OCI-LY3 (cell line): ENCODE measurements at regions not wholly inside any gene's neighbourhood (a gene's known extent, or its start where the extent isn't known, plus 50 kb on each side); places are given as distances from the start of the nearest gene placed in this dataset.
"Not testable (repeated sequence)": the region's sequence is repeated elsewhere in the genome, so short reads cannot be mapped to it uniquely, and the experiment has no call there.

Source experiments
- H2AFZ ChIP-seq: fragments of 200-600, 300-600 bp; shearing (Covaris generic); 2 replicates; pipeline ENCODE4 v1.6.0; 2014; ENCODE audit warnings: antibody characterized with exemption, low read depth, low read length
- H3K27ac ChIP-seq: fragments of 200-600, 300-600 bp; sonication (generic); 2 replicates; pipeline ENCODE4 v1.5.1; 2014; ENCODE audit warnings: mild to moderate bottlenecking, low read length, moderate library complexity, mixed read lengths
- H3K27me3 ChIP-seq: fragments of 200-600, 300-600 bp; sonication (generic); 2 replicates; pipeline ENCODE4 v1.6.1; 2014; ENCODE audit warnings: low read depth, low read length, mixed read lengths
- H3K36me3 ChIP-seq: fragments of 200-600, 300-600 bp; sonication (generic); replicated peaks from 2 replicates; pipeline ENCODE3; 2014; ENCODE audit warnings: low read depth, low read length, mixed read lengths
- H3K4me1 ChIP-seq: fragments of 300-600, 200-600 bp; sonication (generic); 2 replicates; pipeline ENCODE4 v1.6.1; 2014; ENCODE audit warnings: low read length, mixed read lengths
- H3K4me2 ChIP-seq: fragments of 200-600, 300-600 bp; sonication (generic); 2 replicates; pipeline ENCODE4 v1.6.1; 2014; ENCODE audit warnings: low read length, mixed read lengths
- H3K4me3 ChIP-seq: fragments of 300-600, 200-600 bp; sonication (generic); 2 replicates; pipeline ENCODE4 v1.5.1; 2014; ENCODE audit warnings: antibody characterized with exemption, mild to moderate bottlenecking, low read length, moderate library complexity
- H3K79me2 ChIP-seq: fragments of 300-600, 200-600 bp; shearing (Covaris generic); 2 replicates; pipeline ENCODE4 v1.6.1; 2014; ENCODE audit warnings: mild to moderate bottlenecking, low read length, mixed read lengths
- H3K9ac ChIP-seq: fragments of 300-600, 200-600 bp; shearing (Covaris generic); 2 replicates; pipeline ENCODE4 v1.6.0; 2014; ENCODE audit warnings: mild to moderate bottlenecking, low read length, moderate library complexity
- H3K9me3 ChIP-seq: fragments of 200-600, 300-600 bp; shearing (Covaris generic); 2 replicates; pipeline ENCODE4 v1.6.1; 2014; ENCODE audit warnings: low read length, mixed read lengths; ENCODE audit not compliant: insufficient read depth
- H4K20me1 ChIP-seq: fragments of 200-600, 300-600 bp; sonication (generic); 2 replicates; pipeline ENCODE4 v1.6.1; 2016; ENCODE audit warnings: low read length, mixed read lengths; ENCODE audit not compliant: insufficient read depth
- CTCF ChIP-seq: fragments of 200-600, 300-600 bp; sonication (generic); IDR thresholded peaks from 2 replicates; pipeline ENCODE4 v1.5.1; 2014; ENCODE audit warnings: antibody characterized with exemption, low read length, low read depth
- EZH2phosphoT487 ChIP-seq: fragments of 200-600 bp; shearing (Covaris generic); IDR thresholded peaks from 2 replicates; pipeline ENCODE4 v1.6.1; 2018; ENCODE audit warnings: antibody characterized with exemption, mixed run types, low read depth

- H3K36me3 ChIP-seq: no peaks in the 10 kb centered on the region
- no peaks in the 10 kb centered on the region for H3K79me2 ChIP-seq
- H3K4me1 ChIP-seq: no peaks in the 10 kb centered on the region
- no peak overlapping the region for H3K27ac ChIP-seq
- no peaks in the 10 kb centered on the region for H3K27me3 ChIP-seq
- no peak overlapping the region for H3K4me2 ChIP-seq
- no peaks in the 10 kb centered on the region for H3K9me3 ChIP-seq
- no peak overlapping the region for H3K4me3 ChIP-seq
- no peaks in the 10 kb centered on the region for H4K20me1 ChIP-seq
- H2AFZ ChIP-seq: no peak overlapping the region
- H3K9ac ChIP-seq: no peak overlapping the region
- no peak for TF ChIP-seq EZH2phosphoT487
- TF ChIP-seq CTCF: no peak
These were observed 182.2 kb downstream of the POLR1F start for GRCh38 chr7:19526639-19527038.

GRCh38 chr7:19522486-19522885 lies 186.4 kb downstream of the POLR1F start:
- Histone ChIP-seq H4K20me1 (no peaks in the 10 kb centered on the region), H3K27me3 (no peaks in the 10 kb centered on the region), H3K79me2 (no peaks in the 10 kb centered on the region), H3K36me3 (no peaks in the 10 kb centered on the region), H3K4me3 (no peak overlapping the region), H3K4me1 (peaks cover 4% of the 10 kb centered on the region), H3K9ac (no peak overlapping the region), H3K4me2 (no peak overlapping the region), H3K9me3 (no peaks in the 10 kb centered on the region), H3K27ac (no peak overlapping the region), H2AFZ (no peak overlapping the region)
- TF ChIP-seq EZH2phosphoT487 (no peak), CTCF (no peak)

DNA sequence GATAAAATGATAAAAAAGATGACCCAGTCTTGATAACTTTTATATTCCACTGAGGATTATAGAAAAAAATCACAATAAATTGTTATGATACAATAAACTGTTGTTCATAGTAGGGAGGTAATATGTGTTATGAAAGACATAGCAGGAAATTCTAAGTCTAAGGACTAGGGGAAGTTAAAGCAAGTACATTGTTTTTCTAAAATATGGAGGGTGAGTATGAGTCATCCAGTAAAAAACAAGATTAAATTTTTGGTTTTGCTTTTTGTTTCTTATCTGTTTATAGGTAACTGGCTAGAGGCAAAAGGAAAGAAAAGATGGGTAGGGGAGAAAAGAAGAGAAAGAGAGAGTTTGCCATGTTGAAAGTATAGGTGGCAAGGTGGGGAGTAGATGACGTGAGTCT lies 188.4 kb downstream of the POLR1F start:
- Histone ChIP-seq H3K4me3 (no peak overlapping the region), H3K36me3 (no peaks in the 10 kb centered on the region), H3K79me2 (no peaks in the 10 kb centered on the region), H4K20me1 (no peaks in the 10 kb centered on the region), H3K27ac (no peak overlapping the region), H3K4me1 (peaks cover 16% of the 10 kb centered on the region), H3K9me3 (no peaks in the 10 kb centered on the region), H3K9ac (no peak overlapping the region), H3K4me2 (no peak overlapping the region), H2AFZ (no peak overlapping the region), H3K27me3 (no peaks in the 10 kb centered on the region)
- no peak for TF ChIP-seq CTCF

GRCh38 chr7:19519443-19520021 lies 189.3 kb downstream of the POLR1F start:
- no peak overlapping the region for H3K4me2 ChIP-seq
- peaks cover 20% of the 10 kb centered on the region for H3K4me1 ChIP-seq
- H2AFZ ChIP-seq: no peak overlapping the region
- no peaks in the 10 kb centered on the region for H3K27me3 ChIP-seq
- no peak overlapping the region for H3K27ac ChIP-seq
- no peak overlapping the region for H3K9ac ChIP-seq
- H3K36me3 ChIP-seq: no peaks in the 10 kb centered on the region
- H4K20me1 ChIP-seq: no peaks in the 10 kb centered on the region
- H3K79me2 ChIP-seq: no peaks in the 10 kb centered on the region
- no peak overlapping the region for H3K4me3 ChIP-seq
- H3K9me3 ChIP-seq: no peaks in the 10 kb centered on the region
- TF ChIP-seq EZH2phosphoT487: no peak
- TF ChIP-seq CTCF: no peak

GRCh38 chr7:19517546-19517945 lies 191.3 kb downstream of the POLR1F start:
- not testable (repeated sequence) for H3K79me2 ChIP-seq, H3K4me2 ChIP-seq, H3K27ac ChIP-seq, H3K4me3 ChIP-seq, H3K36me3 ChIP-seq, H2AFZ ChIP-seq, H4K20me1 ChIP-seq, H3K9ac ChIP-seq, H3K27me3 ChIP-seq, H3K9me3 ChIP-seq
- peaks cover 20% of the 10 kb centered on the region for H3K4me1 ChIP-seq
